ENCODE measurements at regions not wholly inside any gene's neighbourhood (a gene's known extent, or its start where the extent isn't known, plus 50 kb on each side); places are given as distances from the start of the nearest gene placed in this dataset.

- TF ChIP-seq CTCF (IDR thresholded peaks at IDR 0.05) (no peak), POLR2A (IDR thresholded peaks at IDR 0.05) (no peak), POLR2AphosphoS5 (IDR thresholded peaks at IDR 0.05) (no peak), EP300 (IDR thresholded peaks at IDR 0.05) (no peak)
These were observed 724.1 kb upstream of the ADAMTS5 start for GRCh38 chr21:27691006-27691405.
